ENCODE measurements at regions not wholly inside any gene's neighbourhood (a gene's known extent, or its start where the extent isn't known, plus 50 kb on each side); places are given as distances from the start of the nearest gene placed in this dataset.

DNA sequence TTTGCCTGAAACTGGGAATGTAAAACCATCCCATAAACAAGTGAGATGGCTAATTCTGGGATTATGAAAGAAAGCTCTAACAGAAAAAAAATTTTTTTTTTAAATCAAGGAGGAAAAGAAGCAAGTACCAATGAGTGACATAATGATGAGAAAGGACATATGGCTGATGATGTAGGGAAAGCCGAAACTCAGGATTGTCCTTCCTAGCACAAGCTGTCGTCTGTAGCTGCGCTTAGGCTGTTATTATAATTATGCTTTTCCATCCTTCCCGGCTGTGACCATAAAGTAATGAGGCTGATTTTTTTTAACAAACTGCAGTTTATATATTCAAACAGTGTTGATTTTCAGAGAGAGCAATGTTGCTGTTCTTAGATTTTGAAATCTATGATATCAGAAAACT, 209.8 kb upstream of the NOCT start:
- Histone ChIP-seq H2BK20ac (ENCODE audit: low read depth, low read length) (no peak overlapping the region), H2AK5ac (ENCODE audit: low read depth, low read length) (no peak overlapping the region), H3K56ac (ENCODE audit: extremely low read depth, insufficient read depth, low read length) (no peak overlapping the region), H3K14ac (replicated peaks; ENCODE audit: low read depth, low read length) (no peak overlapping the region), H2AFZ (replicated peaks; ENCODE audit: low read length, poor library complexity) (no peak overlapping the region), H4K5ac (ENCODE audit: low read depth, low read length) (no peak overlapping the region), H2AK9ac (replicated peaks; ENCODE audit: low read depth, low read length, poor library complexity) (no peak overlapping the region), H2BK15ac (ENCODE audit: low read depth, low read length) (no peak overlapping the region), H3K27me3 (ENCODE audit: control insufficient read depth, insufficient read depth, low read length) (peaks cover 34% of the 10 kb centered on the region), H2BK5ac (ENCODE audit: low read depth, low read length, poor library complexity, severe bottlenecking) (no peak overlapping the region), H3K27ac (ENCODE audit: insufficient read depth, low read length) (no peak overlapping the region), H3K79me1 (ENCODE audit: low read depth in 1 of 2, low read length in 2 of 2) (no peaks in the 10 kb centered on the region), H3K9me3 (ENCODE audit: control insufficient read depth, insufficient read depth, low read length) (no peaks in the 10 kb centered on the region), H3K9me1 (ENCODE audit: insufficient read depth, low read length) (no peaks in the 10 kb centered on the region), H3K4me3 (ENCODE audit: insufficient read depth, low read depth, low read length) (no peak overlapping the region), H3K23ac (ENCODE audit: low read depth, low read length) (no peak overlapping the region), H3K4me2 (ENCODE audit: low read depth, low read length) (no peak overlapping the region), H4K8ac (ENCODE audit: low read depth in 2 of 2, low read length in 2 of 2) (no peak overlapping the region), H3K9ac (ENCODE audit: low read depth, low read length) (no peak overlapping the region), H4K20me1 (ENCODE audit: insufficient read depth, low read length) (no peaks in the 10 kb centered on the region), H3K36me3 (ENCODE audit: control insufficient read depth, insufficient read depth, low read length) (no peaks in the 10 kb centered on the region), H2BK120ac (ENCODE audit: low read depth, low read length) (no peak overlapping the region), H4K91ac (ENCODE audit: insufficient read depth, low read depth, low read length) (no peak overlapping the region), H3K4me1 (ENCODE audit: control insufficient read depth, insufficient read depth, low read length) (no peaks in the 10 kb centered on the region), H3K4ac (ENCODE audit: low read depth, low read length) (no peak overlapping the region), H3K18ac (ENCODE audit: low read depth, low read length) (no peak overlapping the region)
- TF ChIP-seq MAZ (IDR thresholded peaks at IDR 0.05; ENCODE audit: borderline replicate concordance, low read depth, low read length): no peak
- TF ChIP-seq NFE2L2 (IDR thresholded peaks at IDR 0.05; ENCODE audit: low read depth, low read length): no peak
- TF ChIP-seq CHD1 (IDR thresholded peaks at IDR 0.05; ENCODE audit: low read depth, low read length): no peak
- no peak for TF ChIP-seq RCOR1 (IDR thresholded peaks at IDR 0.05; ENCODE audit: insufficient replicate concordance, low read length)
- TF ChIP-seq BHLHE40 (IDR thresholded peaks at IDR 0.05; ENCODE audit: low read depth, low read length): no peak
- no peak for TF ChIP-seq USF2 (IDR thresholded peaks at IDR 0.05; ENCODE audit: low read depth, low read length)
- no peak for TF ChIP-seq FOS (IDR thresholded peaks at IDR 0.05; ENCODE audit: low read depth, low read length)
- TF ChIP-seq RFX5 (IDR thresholded peaks at IDR 0.05; ENCODE audit: low read depth, low read length): no peak
- TF ChIP-seq MAFK (IDR thresholded peaks at IDR 0.05; ENCODE audit: low read depth, low read length): no peak
- no peak for TF ChIP-seq CTCF (conservative IDR thresholded peaks at IDR 0.05; ENCODE audit: low read depth, low read length)
- TF ChIP-seq ELK1 (IDR thresholded peaks at IDR 0.05; ENCODE audit: borderline replicate concordance, low read depth, low read length): no peak
- TF ChIP-seq MXI1 (IDR thresholded peaks at IDR 0.05; ENCODE audit: borderline replicate concordance, low read depth, low read length): no peak
- no peak for TF ChIP-seq SMC3 (IDR thresholded peaks at IDR 0.05; ENCODE audit: low read depth, low read length)
- no peak for TF ChIP-seq CEBPB (IDR thresholded peaks at IDR 0.05; ENCODE audit: low read depth, low read length)
- in situ Hi-C loops (cut with MboI; ENCODE audit: low sequenced_read_pairs): no loop called here
- no peak for DNase-seq
- intact Hi-C loops (cut with micrococcal nuclease): no loop called here
- dilution Hi-C loops (cut with HindIII; ENCODE audit: low sequenced_read_pairs, unreplicated experiment): no loop called here
- BruUV-seq (replicated peaks): no TSS peak
- no CpG with 5 or more reads among the region's 4 CpGs for WGBS, 2 experiments (ENCODE audit: extremely low coverage in 2 of 2, insufficient read length in 1 of 2)
- CTCF ChIA-PET: interaction anchor here (0.6 to 1.6 kb wide), 2 partner anchors 16 to 322 kb away, joined by 3 to 4 read pairs; no protein-coding TSS in a partner anchor
- no peak for ATAC-seq (ENCODE audit: low read depth)
- POLR2A ChIA-PET (ENCODE audit: unreplicated experiment): no interaction called here
